DMS79 treated with DMSO at 0.1 percent for 48 hours (cell line): ENCODE measurements at regions not wholly inside any gene's neighbourhood (a gene's known extent, or its start where the extent isn't known, plus 50 kb on each side); places are given as distances from the start of the nearest gene placed in this dataset.

Source experiments
- DNase-seq: peaks from one replicate; lab custom pipeline; 2025; lab: John Stamatoyannopoulos, UW

GRCh38 chr9:107211284-107211923 lies 71.7 kb upstream of the RAD23B start:
- DNase-seq = no peak

- DNase-seq = no peak
Measured at GRCh38 chr9:107212613-107213012, 70.5 kb upstream of the RAD23B start.

- DNase-seq = no peak
Measured at GRCh38 chr9:107213080-107213479, 70.0 kb upstream of the RAD23B start.

GRCh38 chr9:107213561-107214028 lies 69.5 kb upstream of the RAD23B start:
- DNase-seq = peak; percentile 49

- DNase-seq = no peak
Measured at GRCh38 chr9:107214381-107214780, 68.7 kb upstream of the RAD23B start.

- no peak for DNase-seq
Measured at GRCh38 chr9:107214915-107215314, 68.2 kb upstream of the RAD23B start.

GRCh38 chr9:107215381-107215780 lies 67.7 kb upstream of the RAD23B start:
- no peak for DNase-seq

GRCh38 chr9:107216329-107216728 lies 66.8 kb upstream of the RAD23B start:
- no peak for DNase-seq

DNA sequence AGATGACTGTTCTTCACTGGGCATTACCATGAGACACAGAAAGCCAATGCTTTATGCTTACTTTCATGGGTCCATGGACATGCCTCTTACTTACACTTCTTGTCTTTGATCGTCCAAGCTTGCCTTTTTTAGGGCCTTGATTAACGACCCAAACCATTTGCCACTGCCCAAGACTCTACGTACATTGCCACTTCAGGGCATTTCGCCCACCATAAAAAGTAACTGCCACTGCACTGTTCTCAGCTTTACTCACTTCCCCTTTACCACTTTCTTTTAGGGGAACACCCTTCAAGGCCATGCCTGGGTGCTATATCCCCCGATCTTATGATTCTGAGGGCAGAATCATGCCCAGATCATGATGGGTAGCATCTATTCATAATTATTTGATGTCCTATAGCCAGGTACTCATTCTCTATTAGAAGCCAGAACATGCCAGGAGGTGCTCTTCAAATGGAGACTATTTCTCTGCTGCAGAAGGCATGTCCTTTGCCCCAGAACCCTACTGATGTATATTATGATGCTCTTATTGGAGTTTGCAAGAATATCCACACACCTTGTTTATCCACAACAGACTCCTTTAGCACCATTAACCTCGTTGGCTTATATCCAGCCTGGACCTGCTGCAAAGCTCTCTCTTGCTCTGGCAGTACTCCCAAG lies 64.1 kb upstream of the RAD23B start:
- DNase-seq = no peak

DNA sequence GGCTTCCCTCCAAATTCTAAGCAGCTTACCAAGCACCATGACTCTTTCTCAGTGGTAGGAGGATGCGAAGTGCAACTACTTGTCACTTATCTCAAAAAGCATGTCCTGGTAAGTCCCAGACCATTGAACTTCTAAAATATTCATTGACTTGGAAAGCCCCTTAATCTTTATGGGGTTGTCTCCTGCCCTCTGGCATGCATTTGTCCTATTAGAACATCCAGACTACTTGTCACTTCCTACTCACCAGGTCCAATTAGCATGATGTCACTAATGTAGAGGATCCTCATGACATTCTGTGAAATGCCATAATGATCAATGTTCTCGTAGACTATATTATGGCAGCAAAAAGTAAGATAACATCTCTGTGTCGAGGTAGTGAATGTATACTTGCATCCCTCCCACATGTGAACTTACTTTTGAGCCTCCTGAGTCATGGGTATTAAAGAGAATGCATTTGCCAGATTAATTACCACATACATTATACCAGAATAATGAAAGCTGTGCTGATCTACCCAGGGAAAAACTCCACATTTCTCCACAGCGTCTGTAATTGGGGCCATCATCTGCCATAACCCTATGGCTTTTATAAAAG lies 63.5 kb upstream of the RAD23B start:
- DNase-seq = peak; percentile 23

DNA sequence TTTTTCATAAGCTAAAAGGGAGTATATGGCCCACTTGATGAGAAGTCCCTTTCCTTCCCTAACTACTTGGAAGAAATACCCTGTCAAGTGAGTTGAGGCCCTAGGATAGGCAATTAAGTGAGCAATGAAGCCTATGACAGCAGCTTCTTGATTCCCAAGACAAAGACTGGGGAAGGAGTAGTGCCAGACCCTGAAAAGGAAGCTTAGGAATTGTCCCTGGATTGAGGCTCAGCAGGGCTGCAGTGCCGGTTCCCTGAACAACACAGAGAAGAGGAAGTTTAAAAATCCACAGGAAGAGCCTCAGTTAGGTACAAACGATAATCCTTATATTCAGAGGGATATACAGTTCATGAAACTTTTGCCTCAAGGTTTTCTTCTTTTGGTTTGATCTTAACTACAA lies 61.8 kb upstream of the RAD23B start:
- no peak for DNase-seq

GRCh38 chr9:107222020-107222522 lies 61.0 kb upstream of the RAD23B start:
- DNase-seq = no peak

DNA sequence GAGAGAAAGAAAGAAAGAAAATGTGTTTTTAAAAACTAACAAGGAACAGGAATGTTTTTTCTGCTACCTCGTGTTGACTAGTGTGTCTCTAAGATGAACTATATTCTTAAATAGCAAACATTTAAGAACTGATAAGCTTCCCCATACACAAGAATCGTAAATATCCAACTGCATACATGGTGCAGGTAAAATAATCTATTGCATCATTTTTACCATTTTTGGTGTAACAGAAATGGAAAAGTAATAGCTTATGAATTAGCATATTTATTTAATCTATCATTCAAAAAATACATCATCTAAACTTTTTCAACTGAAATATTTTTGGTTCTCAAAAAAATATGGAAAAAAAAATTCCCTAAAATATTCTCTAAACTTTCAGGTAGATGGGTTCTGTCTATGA lies 59.7 kb upstream of the RAD23B start:
- DNase-seq = no peak

GRCh38 chr9:107224252-107224651 lies 58.8 kb upstream of the RAD23B start:
- no peak for DNase-seq

GRCh38 chr9:107226421-107226820 lies 56.7 kb upstream of the RAD23B start:
- no peak for DNase-seq

DNA sequence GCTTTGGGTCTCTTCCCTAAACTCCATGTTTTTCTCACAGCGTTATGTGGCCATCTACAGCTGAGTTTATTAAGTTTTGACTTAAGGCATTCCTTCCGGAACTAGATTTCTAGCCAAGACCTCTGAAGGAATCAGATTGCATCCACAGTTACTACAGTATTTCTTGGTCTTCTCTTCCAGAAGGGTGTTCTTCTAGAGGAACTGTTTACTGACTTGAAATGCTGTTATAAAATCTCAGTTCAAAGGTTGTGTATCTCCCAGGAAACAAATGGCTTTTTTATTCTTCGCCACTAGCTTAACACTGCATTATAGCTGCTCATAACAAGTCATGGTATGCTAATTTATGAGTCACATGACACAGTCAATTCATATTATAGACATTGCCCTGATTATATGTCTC lies 55.3 kb upstream of the RAD23B start:
- no peak for DNase-seq

DNA sequence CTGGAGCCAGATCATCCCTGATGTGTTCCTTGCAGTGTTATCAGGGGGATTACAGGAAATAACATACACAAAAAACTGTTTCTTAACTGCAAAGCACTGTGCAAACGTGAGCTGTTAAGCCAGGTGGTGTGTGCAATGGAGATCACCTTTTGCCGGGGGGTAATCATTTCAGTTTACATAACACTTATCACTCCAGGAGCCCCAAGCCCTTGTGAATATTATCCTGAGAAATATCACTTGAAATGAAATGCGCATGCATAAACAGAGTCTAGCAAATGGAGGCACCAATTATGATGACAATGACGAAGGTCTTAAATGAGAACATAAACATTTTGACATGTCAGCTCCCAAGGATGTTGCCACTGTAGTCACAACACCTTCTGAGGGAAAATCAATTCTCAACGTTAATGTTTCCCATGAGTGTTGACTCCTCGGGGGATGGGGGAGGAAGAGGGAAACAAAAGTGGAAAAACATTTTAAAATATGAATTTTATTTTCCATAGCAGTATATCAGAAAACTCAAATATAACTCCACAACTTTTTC lies 54.5 kb upstream of the RAD23B start:
- peak; percentile 15 for DNase-seq

DNA sequence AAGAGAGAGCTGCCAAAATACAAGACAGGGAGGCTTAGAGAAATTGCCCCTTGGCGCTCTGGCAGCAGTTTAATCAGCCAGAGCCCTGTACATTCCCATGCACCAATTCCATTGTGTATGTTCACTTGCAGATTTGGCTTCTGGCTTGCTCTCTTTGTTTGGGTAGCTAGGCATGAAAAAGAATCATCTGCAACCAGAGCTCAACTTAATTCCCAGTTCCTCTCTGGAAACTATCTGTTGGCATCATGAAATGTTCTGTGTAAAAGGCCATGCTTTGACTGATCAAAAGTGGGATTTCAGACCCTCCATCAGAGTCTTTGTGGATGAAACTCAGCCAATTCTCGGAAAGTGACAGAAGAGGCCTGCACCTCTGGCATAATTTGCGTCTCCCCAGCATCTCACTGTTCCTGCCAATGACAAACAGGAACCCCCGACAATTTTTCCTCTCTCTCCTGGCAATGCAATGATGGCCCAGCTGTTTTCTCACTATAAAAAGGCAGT lies 53.8 kb upstream of the RAD23B start:
- DNase-seq = no peak
